ENCODE measurements at regions not wholly inside any gene's neighbourhood (a gene's known extent, or its start where the extent isn't known, plus 50 kb on each side); places are given as distances from the start of the nearest gene placed in this dataset.

GRCh38 chr10:124302951-124303505 is 115.7 kb downstream of the OAT start:
- DNase-seq (ENCODE audit: low read depth in 2 of 2): no peak

- no peak for DNase-seq (ENCODE audit: low read depth in 2 of 2)
Measured at GRCh38 chr10:124301736-124302135, 117.0 kb downstream of the OAT start.

- DNase-seq (ENCODE audit: low read depth in 2 of 2): no peak
Measured at GRCh38 chr10:124300735-124301134, 118.0 kb downstream of the OAT start.

DNA sequence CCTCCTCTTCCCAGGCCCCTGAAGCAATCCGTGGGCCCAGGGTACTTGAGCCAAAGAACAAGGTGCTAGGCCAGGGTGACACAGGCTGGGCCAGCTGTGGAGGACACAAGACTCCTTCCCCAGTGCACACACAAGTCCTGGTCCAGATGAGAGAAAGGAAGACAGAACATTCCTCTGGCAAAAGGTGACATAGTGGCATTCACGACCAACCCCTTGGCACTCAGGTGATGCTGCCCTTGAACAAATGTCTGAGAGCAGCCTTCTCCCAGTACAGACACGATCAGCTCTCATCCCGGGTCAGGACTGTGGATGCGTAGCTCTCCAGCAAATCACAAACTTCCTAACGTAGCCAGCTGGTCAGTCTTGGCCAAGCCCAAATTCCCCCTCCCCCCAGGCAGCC is 118.5 kb downstream of the OAT start:
- DNase-seq (ENCODE audit: low read depth in 2 of 2): no peak

- DNase-seq (ENCODE audit: low read depth in 2 of 2): no peak
Measured at GRCh38 chr10:124299696-124300095, 119.0 kb downstream of the OAT start.

DNA sequence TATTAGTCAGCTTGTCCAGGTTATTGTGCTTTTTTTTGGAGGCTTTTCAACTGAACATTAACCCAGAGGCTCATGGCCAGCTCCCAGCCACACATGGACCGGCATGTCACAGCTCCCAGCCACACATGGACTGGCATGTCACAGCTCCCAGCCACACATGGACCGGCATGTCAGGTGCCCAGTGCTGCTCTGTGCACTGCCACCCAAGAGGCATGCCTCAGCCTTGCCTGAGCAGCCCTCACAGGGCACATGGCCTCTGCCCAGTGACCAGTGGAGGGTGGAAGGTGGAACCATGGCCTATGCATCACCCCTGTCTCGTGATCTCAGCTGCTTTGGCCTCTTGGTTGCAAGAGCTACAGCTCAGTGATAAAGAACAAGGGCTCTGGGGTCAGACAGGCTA is 119.8 kb downstream of the OAT start:
- no peak for DNase-seq (ENCODE audit: low read depth in 2 of 2)

DNA sequence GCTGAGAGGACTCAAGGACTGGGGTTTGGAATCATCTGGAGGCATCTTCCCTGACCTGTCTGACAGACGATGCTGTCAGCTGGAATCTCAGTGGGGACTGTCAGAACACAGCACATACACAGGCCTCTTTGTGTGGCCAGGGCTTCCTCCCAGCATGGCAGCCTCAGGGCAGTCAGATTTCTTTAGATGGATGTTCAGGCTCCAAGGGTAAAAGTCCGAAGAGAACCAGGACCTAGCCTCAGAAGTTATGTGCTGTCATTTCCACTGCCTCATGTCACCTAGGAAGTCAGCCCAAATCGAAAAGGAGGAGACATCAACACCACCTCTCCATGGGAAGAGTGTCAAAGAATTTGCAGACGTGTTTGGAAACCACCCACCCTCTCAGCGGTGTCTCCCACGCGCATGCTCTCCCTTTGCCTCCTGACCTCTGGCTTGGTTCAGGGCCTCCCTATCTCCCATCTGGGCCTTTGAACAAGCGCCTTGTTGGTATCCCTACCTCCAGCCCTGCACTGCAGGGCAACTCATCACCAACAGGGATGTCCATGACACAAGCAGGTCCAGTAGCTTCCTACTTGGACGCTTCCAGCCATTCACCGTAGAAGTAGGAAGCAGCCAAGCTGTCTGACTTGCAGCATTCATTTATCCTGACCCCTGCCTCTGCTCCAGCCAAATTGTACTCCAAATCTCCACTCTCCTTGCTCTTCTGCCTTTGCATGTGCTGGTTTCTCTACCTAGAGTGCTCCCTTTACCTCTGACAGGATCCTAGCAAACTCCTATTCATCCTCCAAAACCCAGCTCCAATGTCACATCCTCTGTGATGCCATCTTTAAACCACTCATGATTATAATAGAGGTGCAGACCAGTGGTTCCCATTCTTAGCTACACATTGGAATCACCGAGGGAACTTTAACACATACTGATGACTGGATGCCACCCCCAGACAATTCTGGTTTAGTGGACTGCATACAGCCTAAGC is 121.6 kb downstream of the OAT start:
- DNase-seq (ENCODE audit: low read depth in 2 of 2): no peak

DNA sequence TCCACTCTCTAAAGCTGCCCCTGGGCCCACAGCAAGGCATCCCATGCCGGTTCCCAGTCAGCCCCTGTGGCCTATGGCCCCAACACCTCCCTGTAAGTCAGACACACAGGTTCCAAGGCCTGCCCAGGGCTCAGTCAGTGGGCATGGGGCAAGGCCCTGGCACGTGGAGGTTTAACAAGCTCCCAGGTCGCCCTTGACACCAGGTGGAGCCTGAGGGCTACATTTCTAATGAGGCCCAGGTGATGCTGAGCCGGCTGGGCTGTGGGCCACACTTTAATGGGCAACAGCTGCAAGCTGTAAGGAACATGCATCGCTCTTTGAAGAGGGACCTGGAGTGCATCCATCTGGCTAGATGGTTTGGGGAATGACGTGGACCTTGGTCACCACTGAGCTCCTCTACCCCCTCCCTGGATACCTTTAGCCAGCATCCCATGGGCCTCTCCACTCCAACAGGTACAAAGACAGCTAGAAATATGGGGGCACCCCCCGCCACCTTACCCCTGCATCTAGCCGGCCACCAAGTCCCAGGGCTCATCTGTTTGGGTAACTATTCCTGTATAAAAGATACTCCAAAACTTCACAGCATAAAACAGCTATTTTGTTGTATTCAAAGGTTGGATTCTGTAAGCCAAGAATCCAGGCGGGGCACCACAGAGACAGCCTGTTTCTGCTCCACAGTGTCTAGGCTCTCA is 122.5 kb downstream of the OAT start:
- no peak for DNase-seq (ENCODE audit: low read depth in 2 of 2)

- DNase-seq (ENCODE audit: low read depth in 2 of 2): no peak
Measured at GRCh38 chr10:124294811-124295770, 123.6 kb downstream of the OAT start.

DNA sequence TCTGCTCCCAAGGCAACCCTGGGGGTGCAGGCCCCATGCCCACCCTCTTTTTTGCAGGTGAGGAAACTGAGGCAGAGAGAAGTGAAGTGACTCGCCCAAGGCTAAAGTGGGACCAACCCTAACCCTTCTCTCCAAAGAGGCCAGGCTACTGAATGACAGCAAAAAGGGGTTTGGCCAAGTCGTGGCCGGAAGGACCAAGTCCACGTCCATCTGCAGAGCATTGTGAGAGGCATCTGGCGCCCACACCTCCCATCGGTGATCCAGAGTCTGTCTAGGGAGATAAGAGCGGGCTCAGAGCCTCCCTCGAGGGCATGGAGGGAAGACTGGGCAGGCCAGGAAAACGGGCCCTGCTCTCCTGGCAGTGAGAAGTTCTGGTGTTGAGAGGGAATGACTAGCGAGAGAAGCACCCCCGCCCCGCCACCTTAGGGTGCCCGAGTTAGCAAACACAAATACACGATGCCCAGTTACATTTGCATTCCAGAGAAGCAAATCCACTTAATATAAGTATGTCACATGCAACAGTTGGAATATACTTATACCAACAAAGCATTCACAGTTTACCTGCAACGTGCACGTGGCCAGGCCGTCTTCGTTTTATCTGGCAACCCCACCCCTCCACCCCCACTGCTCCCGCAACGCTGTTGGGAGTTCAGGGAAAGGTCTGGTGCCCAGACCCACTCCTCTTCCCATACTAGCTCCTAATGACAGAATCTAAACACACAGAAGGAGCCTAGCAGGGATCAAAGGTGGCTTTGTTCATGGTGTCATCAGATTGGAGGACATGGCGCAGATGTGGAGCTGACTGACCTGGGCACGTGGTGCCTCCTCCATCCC is 124.9 kb downstream of the OAT start:
- no peak for DNase-seq (ENCODE audit: low read depth in 2 of 2)

DNA sequence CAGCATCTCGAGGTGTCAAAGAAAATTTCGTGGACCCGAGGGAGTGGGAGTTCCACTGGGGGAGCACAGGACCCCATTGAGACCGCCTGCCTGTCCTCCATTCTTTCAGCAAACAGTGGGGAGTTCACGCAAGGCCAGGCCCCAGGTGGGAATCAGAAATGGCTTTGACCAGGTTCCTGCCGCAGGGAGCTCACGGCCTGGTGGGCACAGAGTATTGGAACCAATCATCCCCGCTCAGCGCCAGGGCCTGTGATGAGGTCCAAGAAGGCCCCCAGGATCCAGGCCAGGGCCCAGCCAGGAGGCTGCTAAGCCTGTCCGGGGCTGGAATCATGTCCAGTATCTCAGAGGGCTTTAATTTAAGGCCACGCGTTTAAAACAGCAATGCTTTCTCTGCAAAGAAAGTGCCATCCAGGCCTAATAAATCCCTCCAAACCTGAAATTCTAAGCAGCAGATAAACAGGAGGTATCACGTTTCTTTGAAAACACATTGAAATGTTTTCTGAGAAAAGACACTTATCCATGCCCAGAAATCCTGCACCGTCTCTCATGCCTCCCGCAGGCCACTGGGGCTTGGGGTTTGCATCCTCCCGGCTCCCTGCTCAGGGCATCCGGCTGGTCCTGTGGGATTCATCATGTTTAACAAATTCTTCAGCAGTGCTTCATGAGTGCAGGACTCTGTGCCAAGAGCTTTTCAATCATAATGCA is 125.7 kb downstream of the OAT start:
- no peak for DNase-seq (ENCODE audit: low read depth in 2 of 2)

DNA sequence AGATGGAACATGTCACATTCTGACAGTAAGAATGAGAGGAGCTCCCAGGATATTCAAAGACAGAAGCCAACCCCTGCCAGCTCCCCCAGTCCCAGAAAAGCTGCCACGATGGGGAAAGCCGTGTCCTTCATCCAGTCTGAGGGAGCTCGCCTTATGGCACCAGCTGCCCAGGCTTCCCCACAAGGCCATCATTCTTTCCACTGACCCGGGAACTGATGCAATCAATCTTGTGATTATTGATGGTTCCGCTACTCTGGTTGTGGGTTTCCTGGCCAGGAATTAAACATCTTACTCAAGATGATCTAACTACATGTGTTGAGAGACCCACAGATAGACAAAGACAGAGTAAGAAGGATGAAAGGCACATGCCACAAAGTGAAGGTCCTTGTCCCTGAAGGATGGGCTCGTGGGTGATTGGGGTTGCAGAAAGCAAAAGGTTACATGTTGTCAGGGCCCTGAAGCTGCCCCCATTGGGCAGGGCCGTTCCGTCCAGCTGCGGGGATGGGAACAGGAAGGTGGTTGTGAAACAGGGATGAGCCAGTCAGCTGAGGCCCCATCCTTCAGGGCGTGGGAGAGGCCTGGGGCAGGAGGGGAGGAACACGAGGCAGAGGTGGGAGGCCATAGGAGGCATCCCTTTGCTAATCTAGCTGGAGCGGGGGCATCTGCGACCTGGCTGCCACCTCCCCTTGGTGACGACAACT is 127.6 kb downstream of the OAT start:
- DNase-seq (ENCODE audit: low read depth in 2 of 2): no peak

DNA sequence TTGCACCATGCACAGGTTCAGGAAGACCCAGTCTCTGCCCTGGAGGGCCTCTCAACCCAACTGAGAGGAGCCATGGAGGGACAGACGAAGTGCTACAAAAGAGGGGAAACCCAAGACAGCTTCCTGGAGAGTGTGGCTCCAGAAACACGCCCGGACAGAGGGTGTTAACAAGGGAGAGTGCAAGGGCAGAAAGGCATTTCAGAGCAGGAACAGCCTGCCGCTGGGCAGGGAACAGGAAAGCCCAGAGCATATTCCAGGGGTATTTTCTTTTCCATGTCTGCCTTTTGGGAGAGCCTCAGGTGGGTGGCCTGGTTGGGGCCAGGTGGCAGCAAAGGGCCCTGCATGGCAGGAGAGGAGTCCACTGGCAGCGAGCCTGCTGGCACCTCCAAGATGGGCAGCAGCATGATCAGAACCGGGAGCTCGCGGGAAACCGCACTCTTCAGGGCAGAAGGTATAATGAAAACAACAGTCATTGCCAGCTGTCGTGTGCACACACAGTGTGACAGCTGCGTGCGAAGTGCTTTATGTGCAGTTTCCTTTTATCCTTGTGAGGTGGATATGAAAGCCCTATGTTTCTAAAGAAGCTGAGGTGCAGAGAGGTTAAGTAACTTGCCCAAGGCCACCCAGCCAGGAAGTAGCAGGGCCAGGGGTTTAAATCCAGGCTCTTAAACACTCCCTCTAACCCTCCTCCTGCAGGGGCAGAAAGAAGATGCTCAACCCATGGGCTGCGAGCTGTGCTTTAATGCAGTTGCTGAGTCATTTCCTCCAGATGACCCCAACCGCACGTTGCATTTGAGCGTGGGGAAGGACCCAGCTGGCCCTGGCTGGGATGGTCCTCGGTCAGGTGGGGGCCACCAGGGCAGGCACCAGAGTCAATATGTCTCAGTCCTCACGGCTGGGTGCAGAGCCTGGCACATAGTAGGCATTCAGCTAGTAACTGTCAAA is 128.6 kb downstream of the OAT start:
- DNase-seq (ENCODE audit: low read depth in 2 of 2): no peak

- DNase-seq (ENCODE audit: low read depth in 2 of 2): no peak
Measured at GRCh38 chr10:124288928-124289850, 129.5 kb downstream of the OAT start.

DNA sequence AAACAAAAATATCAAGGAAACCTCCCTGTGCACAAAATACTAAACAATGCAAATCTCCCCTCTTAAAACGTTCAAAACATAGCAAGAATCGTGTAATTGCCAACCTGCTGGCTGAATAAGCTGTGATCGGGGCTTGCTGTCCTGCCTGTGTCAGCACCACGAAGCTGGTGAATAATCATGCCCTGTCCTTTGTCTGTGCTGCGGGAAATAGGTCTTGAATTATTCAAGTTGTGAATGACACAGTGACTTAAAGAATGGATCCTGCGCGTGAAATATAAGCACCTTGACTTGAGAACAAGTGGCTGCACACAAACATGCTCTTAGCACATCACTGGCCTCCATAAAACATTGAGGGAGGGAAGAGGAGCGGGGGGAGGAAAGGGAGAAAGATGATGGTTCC is 130.2 kb downstream of the OAT start:
- DNase-seq (ENCODE audit: low read depth in 2 of 2): no peak

- DNase-seq (ENCODE audit: low read depth in 2 of 2): no peak
Measured at GRCh38 chr10:124287791-124288190, 130.9 kb downstream of the OAT start.

DNA sequence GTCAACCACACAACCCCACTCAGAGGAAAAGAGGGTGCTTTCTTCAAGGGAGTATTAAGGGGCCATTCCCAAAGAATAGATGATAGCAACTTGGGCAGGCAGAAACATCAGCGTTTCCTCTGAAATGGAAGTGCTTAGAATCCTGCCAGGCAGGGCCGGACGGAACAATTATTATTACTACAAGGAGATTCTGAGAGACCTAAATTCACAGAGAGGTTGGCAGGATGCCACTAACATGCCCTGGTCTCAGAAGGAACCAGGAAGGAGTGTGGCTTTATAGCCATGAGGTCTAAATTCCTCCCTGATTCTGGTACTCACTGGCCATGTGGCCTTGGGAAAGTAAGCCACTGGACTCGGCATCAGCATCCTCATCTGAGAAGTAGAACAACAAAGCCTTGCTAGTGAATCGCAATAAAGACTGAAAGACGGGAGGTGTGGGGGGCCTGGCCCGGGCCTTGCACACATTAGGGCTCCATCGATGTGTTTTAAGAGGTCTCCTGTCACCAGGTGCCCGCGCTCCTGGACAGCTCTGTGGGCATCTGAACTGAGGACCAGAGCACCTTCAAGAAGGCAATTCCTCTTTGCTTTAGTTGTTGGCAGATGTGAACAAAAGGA is 131.5 kb downstream of the OAT start:
- no peak for DNase-seq (ENCODE audit: low read depth in 2 of 2)

Data from stimulated activated CD4-positive, alpha-beta T cell treated with anti-CD3 and anti-CD28 coated beads, Interleukin-12 subunit alpha, Interleukin-12 subunit beta, amount 100 ng/mL, for 24 hours (primary cell).